Omental fat pad (tissue), 3 donors: ENCODE measurements at regions not wholly inside any gene's neighbourhood (a gene's known extent, or its start where the extent isn't known, plus 50 kb on each side); places are given as distances from the start of the nearest gene placed in this dataset.

Experiments
- ATAC-seq: fragments of 150-250 bp; one replicate; pipeline ENCODE4 v1.9.1; 2016; ENCODE audit warnings: mild to moderate bottlenecking, moderate library complexity; ENCODE audit not compliant: low FRiP score
- DNase-seq: peaks from one replicate; pipeline ENCODE4 v3.0.0-alpha.2; 2019; ENCODE audit warnings: low spot score
- CTCF ChIP-seq, 3 donors: fragments of 450-650 bp; IDR thresholded peaks; one replicate each; pipeline ENCODE4 v1.5.1; 2016 to 2017; ENCODE audit warnings: antibody characterized with exemption in 3 of 3, mild to moderate bottlenecking in 3 of 3, moderate library complexity in 2 of 3

DNA sequence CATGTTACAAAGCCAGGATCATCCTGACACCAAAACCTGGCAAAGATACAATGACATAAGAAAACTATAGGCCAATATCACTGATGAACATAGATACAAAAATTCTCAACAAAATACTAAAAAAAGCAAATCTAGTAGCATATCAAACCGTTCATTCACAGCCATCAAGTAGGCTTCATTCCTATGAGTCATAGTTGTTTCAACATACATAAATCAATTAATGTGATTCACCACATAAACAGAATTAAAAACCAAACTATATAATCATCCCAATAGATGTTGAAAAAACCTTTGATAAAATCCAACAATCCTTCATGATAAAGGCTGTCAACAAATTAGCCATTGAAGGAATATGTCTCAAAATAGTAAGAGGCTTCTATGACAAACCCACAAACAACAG, 1007.2 kb upstream of the RAG2 start:
- ATAC-seq, result no peak
- DNase-seq, result no peak
- TF ChIP-seq CTCF (IDR thresholded peaks at IDR 0.05), result no peak

- no peak for DNase-seq
- ATAC-seq, result no peak
- no peak for TF ChIP-seq CTCF (IDR thresholded peaks at IDR 0.05)
Measured at GRCh38 chr11:37598381-37598780, 1000.3 kb upstream of the RAG2 start.

DNA sequence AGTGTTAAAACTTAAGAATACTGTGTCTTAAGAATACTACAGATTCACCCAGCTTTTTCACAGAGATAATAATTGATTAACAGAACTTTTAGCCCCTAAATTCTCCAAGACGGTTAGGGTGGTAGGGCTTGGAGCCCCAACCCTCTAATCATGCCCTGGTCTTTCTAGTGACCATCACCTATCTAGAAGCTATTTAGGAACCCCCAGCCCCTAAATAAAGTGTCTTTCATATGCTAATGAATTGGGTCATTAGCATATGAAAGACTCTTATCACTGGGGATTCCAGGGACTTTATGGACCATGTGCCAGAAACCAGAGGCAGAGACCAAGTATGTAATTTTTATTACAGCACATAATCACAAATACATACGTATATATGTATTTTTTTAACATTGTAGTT, 999.7 kb upstream of the RAG2 start:
- DNase-seq (no peak), ATAC-seq (no peak)
- TF ChIP-seq CTCF (IDR thresholded peaks at IDR 0.05), result no peak

DNA sequence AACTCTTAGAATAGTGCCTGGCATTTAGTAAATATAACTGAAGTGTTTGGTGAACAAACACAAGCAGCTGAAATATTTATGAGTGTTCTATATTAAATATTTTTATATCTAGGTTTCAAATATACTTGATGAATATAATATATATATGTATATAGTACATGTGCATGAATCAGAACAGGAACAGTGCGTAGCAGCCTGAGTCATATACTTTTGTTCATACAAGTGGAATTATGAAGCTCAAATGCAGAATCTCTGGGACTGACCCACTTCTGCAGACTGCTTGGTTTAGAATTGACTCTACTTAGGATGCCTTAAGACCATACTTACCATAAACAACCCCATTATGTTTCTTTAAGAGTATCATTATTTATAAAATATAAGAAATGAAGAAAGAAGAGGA, 997.8 kb upstream of the RAG2 start:
- ATAC-seq, result no peak
- no peak for TF ChIP-seq CTCF (IDR thresholded peaks at IDR 0.05)
- DNase-seq, result no peak

DNA sequence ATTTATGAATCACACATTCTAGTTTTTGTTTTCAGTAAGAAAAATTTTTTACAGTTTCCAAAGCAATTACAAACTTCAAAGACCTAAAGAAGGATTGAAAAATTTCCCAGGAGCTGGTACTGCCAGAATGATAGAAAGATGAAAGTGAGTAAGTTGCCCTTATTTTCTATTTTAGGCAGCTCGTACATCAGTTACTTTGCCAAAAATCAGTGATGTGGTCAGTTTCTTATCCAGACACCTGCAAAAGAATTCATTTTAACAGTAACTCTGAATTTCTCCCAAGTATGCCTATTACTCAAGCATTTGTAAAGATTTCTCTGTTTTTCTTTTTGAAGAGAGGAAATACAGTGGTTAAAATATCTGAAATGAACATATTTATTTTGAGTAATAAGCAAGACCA, 976.3 kb upstream of the RAG2 start:
- no peak for TF ChIP-seq CTCF (IDR thresholded peaks at IDR 0.05)
- no peak for DNase-seq
- no peak for ATAC-seq

- ATAC-seq, result no peak
- no peak for DNase-seq
- no peak for TF ChIP-seq CTCF (IDR thresholded peaks at IDR 0.05)
Measured at GRCh38 chr11:37572491-37573171, 974.6 kb upstream of the RAG2 start.

DNA sequence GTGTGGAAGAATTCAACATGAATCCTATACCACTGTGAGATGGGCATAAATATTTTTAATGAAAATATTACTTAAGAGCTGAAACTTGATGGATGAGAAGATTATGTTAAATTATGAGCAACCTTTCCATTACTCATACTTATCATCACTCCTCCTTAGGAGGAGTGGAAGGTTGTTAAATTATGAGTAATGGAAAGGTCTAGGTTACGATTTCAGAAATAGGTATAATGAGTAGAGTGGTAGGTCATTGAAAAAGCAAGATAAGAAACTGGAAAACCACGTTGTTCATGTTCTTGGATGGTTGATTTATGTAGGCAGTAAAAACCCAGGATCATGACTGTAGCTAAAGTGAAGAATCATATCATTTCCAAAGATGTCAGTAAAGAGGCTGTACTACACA, 973.2 kb upstream of the RAG2 start:
- TF ChIP-seq CTCF (IDR thresholded peaks at IDR 0.05), result no peak
- DNase-seq (no peak), ATAC-seq (peak; percentile 82)
